Stomach smooth muscle (tissue), 2 donors: ENCODE measurements at regions not wholly inside any gene's neighbourhood (a gene's known extent, or its start where the extent isn't known, plus 50 kb on each side); places are given as distances from the start of the nearest gene placed in this dataset.

Experiments
- H3K27ac ChIP-seq: one replicate; pipeline ENCODE4 v1.7.0; 2013; ENCODE audit warnings: mild to moderate bottlenecking, low read length, inconsistent platforms
- H3K27me3 ChIP-seq, 2 donors: one replicate each; pipeline ENCODE4 v1.7.0; 2013; ENCODE audit warnings: low read length in 2 of 2; ENCODE audit not compliant: insufficient read depth in 2 of 2, control insufficient read depth in 1 of 2
- H3K36me3 ChIP-seq, 2 donors: one replicate each; pipeline ENCODE4 v1.7.0; 2013; ENCODE audit warnings: low read length in 2 of 2; ENCODE audit not compliant: control insufficient read depth in 2 of 2, insufficient read depth in 2 of 2
- H3K4me1 ChIP-seq: one replicate; pipeline ENCODE4 v1.7.0; 2013; ENCODE audit warnings: low read length; ENCODE audit not compliant: control insufficient read depth, insufficient read depth
- H3K4me3 ChIP-seq, 2 donors: one replicate each; pipeline ENCODE4 v1.7.0; 2013; ENCODE audit warnings: low read length in 2 of 2
- H3K9ac ChIP-seq, 2 donors: one replicate each; pipeline ENCODE4 v1.7.0; 2013; ENCODE audit warnings: low read length in 2 of 2, mild to moderate bottlenecking in 1 of 2
- H3K9me3 ChIP-seq, 2 donors: one replicate each; pipeline ENCODE4 v1.7.0; 2013; ENCODE audit warnings: low read length in 2 of 2; ENCODE audit not compliant: control insufficient read depth in 2 of 2
- donor health status: healthy.
- donor health status: Pancreatic carcinoma.

DNA sequence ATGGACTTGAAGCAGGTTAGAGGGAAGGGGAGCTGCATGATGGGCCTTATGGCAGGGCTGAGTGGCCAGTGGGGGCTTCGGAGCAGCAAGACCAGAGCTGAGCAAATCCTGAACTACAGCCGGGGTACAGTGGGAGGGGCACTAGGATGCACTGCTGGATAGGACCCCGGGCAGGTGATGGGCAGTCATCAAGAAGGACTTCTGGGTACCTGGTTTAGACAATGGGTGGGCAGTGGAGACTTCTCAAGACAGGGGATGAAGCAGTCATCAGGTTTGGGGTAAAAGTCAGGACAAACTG, 507.4 kb upstream of the MYT1L start:
- no peaks in the 10 kb centered on the region for H3K27me3 ChIP-seq
- no peak overlapping the region for H3K9ac ChIP-seq
- no peaks in the 10 kb centered on the region for H3K9me3 ChIP-seq
- H3K4me3 ChIP-seq, result no peak overlapping the region
- no peaks in the 10 kb centered on the region for H3K4me1 ChIP-seq
- no peak overlapping the region for H3K27ac ChIP-seq
- H3K36me3 ChIP-seq, result no peaks in the 10 kb centered on the region

DNA sequence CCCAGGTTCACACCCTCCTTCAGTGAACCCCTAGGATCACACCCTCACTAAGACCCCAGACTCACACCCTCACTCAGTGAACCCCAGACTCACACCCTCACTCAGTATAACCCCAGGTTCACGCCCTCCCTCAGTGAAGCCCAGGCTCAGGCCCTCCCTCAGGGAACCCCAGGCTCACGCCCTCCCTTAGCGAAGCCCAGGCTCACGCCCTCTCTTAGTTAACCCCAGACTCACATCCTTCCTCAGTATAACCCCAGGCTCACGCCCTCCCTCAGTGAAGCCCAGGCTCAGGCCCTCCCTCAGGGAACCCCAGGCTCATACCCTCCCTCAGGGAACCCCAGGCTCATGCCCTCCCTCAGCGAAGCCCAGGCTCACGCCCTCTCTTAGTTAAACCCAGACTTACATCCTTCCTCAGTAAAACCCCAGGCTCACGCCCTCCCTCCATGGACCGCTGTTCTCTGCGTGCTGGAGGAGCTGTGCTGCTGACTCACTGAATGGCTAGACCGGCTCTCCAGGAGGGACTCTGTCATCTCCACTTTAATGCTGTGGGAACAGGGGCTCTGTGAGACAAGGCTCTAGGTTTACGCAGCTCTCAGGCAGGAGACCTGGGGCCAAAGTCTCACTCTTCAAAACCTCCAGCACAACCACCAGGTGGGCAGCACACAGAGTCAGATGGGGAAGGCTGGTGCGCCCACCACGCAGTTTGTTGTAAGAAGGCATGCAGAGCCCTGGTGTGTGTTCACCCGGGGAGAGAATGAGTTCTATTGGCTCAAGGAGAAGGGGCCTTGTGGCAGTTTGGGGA, 506.9 kb upstream of the MYT1L start:
- no peak overlapping the region for H3K27ac ChIP-seq
- H3K36me3 ChIP-seq, result no peaks in the 10 kb centered on the region

DNA sequence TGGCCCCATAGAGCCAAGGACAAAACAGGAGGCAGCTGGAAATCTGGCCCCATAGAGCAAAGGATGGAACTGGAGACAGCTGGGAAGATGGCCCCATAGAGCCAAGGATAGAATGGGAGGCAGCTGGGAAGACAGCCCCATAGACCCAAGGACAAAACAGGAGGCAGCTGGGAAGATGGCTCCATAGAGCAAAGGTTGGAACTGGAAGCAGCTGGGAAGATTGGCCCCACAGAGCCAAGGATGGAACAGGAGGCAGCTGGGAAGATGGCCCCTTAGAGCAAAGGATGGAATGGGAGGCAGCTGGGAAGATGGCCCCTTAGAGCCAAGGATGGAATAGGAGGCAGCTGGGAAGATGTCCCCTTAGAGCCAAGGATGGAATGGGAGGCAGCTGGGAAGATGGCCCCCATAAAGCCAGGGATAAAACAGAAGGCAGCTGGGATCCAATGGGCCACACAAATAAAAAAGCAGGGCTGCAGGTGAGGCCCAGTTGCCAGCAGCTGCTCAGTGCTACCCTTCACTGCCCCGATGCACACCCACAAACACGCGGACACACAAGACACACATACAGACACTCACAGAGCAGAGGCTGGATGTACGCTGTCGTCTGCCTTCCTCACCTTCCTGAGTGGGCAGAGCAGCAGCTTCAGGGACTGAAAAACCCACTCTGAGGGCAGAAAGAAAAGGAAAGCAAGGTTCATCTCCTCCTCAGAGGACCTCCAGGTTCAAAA, 505.4 kb upstream of the MYT1L start:
- Histone ChIP-seq H3K4me1 (no peaks in the 10 kb centered on the region), H3K4me3 (no peak overlapping the region), H3K9me3 (no peaks in the 10 kb centered on the region), H3K27ac (no peak overlapping the region), H3K27me3 (no peaks in the 10 kb centered on the region), H3K36me3 (no peaks in the 10 kb centered on the region), H3K9ac (no peak overlapping the region)

More for the DNA sequence above, 506.9 kb upstream of the MYT1L start:
- H3K27me3 ChIP-seq, result no peaks in the 10 kb centered on the region
- H3K4me1 ChIP-seq, result no peaks in the 10 kb centered on the region
- H3K9ac ChIP-seq, result no peak overlapping the region
- H3K4me3 ChIP-seq, result no peak overlapping the region
- H3K9me3 ChIP-seq, result no peaks in the 10 kb centered on the region

DNA sequence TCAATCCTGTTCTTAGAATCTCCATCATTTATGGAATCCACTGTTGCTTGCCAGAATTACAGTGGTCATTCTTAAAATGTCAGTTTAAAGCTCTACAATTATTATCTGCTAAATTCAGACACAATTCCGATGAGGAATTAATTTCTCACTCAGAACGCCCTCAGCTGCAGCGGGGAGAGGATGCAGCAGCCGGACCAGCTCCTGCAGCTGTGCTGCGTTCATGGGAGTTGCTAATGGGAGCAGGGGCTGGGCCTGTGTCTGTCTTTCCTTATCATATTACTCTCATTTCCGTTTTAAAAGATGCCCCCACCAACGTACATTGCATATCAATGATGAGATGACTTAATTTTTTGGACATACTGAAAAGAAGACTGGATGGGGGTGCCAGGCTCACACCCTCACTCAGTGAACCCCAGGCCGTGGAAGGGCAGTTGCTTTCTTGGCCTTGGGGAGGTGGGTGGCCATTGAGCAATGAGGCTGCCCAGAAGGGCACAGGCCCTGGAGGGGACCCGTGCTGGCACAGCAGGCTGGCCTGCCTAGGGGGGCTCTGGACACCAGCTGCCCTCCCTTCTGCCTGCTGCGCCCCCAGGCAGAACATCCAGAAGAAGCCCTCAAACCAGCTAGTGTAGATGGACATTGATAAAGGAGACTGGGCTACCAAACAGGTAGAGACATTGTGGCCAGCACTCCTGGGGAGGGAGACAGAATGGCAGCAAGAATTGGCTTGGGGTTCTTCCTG, 503.6 kb upstream of the MYT1L start:
- H3K27me3 ChIP-seq, result no peaks in the 10 kb centered on the region
- no peaks in the 10 kb centered on the region for H3K4me1 ChIP-seq
- no peak overlapping the region for H3K9ac ChIP-seq
- no peak overlapping the region for H3K4me3 ChIP-seq
- no peak overlapping the region for H3K27ac ChIP-seq
- H3K9me3 ChIP-seq, result no peaks in the 10 kb centered on the region
- H3K36me3 ChIP-seq, result no peaks in the 10 kb centered on the region

DNA sequence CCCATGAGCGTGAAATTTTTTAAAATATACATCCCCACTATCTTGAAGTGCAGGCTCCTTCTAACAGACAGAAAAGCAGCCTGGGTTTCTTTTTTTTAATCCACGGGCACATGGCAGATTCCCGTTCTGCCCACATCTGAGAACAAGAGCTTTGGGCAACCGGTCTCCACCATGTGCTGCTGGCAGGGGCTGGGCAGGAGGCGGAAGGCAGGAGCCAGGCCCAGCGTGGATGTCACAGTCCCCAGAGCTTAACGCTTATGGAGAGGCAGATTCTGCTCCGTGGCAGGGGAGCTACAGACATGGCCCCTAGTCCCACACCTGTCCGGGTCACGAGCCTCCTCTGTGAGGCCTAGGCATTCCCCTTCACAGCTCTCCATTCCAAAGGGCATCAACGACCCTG, 503.0 kb upstream of the MYT1L start:
- no peaks in the 10 kb centered on the region for H3K4me1 ChIP-seq
- no peaks in the 10 kb centered on the region for H3K36me3 ChIP-seq
- no peaks in the 10 kb centered on the region for H3K27me3 ChIP-seq
- no peak overlapping the region for H3K27ac ChIP-seq
- no peak overlapping the region for H3K4me3 ChIP-seq
- no peak overlapping the region for H3K9ac ChIP-seq
- H3K9me3 ChIP-seq, result no peaks in the 10 kb centered on the region

DNA sequence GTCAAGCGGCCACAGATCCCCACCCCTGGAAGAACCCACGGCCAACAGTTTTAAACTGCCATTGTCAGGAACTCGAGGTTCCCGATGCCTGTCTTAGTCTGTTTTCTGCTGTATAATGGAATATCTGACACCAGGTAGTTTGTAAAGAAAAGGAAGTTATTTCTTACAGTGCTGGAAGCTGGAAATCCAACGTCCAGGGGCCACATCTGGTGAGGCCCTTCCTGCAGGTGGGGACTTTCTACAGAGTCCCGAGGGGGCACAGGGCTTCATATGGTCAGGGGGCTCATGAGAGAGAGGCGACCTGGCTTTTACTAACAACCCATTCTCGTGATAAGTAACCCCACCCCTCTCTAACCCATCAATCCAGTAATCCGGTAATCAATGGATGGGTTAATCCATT, 501.6 kb upstream of the MYT1L start:
- Histone ChIP-seq H3K9ac (no peak overlapping the region), H3K4me3 (no peak overlapping the region), H3K9me3 (no peaks in the 10 kb centered on the region), H3K4me1 (no peaks in the 10 kb centered on the region), H3K27me3 (no peaks in the 10 kb centered on the region), H3K36me3 (no peaks in the 10 kb centered on the region), H3K27ac (no peak overlapping the region)

DNA sequence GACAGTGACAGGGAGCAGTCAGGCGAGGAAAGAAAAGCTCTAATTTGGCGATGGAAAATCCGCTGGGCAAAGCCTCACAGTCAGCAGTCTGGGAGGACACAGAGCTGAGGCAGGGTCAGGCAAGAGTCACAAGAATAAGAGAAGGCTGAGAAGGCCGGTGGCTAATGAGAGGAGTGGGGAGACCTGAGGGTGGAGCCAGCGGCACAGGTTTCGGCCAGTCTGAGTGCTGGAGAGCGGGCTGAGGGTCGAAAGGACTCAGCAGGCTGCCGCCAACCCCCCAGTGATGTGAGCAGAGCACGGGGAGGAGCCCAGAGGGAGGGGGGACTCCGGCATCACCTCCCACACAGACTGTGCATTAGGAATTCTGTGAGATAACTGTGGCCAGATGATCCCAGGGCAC, 500.6 kb upstream of the MYT1L start:
- Histone ChIP-seq H3K36me3 (no peaks in the 10 kb centered on the region), H3K27ac (no peak overlapping the region), H3K9me3 (no peaks in the 10 kb centered on the region), H3K9ac (no peak overlapping the region), H3K27me3 (no peaks in the 10 kb centered on the region), H3K4me1 (no peaks in the 10 kb centered on the region), H3K4me3 (no peak overlapping the region)

DNA sequence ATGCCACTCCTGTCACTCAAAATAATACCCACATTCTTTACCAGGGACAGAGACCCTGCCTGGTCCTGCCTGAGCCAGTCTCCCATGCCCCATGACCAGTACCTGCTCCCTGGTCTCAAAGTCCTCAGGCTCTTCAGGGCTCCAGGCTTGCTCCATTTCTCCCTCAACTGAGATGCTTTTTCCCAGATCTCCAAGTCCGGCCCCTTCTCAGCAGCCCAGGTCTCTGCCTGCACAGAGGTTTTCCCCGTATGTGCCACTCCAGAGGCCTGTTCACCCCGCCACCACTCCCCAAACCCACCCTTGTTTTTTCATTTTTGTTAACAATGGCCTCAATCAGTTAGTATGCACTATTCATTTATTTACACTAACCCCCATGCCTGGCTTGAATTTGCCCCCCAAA, 499.5 kb upstream of the MYT1L start:
- no peaks in the 10 kb centered on the region for H3K4me1 ChIP-seq
- no peaks in the 10 kb centered on the region for H3K36me3 ChIP-seq
- H3K4me3 ChIP-seq, result no peak overlapping the region
- no peak overlapping the region for H3K27ac ChIP-seq
- no peaks in the 10 kb centered on the region for H3K27me3 ChIP-seq
- no peak overlapping the region for H3K9ac ChIP-seq
- H3K9me3 ChIP-seq, result no peaks in the 10 kb centered on the region

DNA sequence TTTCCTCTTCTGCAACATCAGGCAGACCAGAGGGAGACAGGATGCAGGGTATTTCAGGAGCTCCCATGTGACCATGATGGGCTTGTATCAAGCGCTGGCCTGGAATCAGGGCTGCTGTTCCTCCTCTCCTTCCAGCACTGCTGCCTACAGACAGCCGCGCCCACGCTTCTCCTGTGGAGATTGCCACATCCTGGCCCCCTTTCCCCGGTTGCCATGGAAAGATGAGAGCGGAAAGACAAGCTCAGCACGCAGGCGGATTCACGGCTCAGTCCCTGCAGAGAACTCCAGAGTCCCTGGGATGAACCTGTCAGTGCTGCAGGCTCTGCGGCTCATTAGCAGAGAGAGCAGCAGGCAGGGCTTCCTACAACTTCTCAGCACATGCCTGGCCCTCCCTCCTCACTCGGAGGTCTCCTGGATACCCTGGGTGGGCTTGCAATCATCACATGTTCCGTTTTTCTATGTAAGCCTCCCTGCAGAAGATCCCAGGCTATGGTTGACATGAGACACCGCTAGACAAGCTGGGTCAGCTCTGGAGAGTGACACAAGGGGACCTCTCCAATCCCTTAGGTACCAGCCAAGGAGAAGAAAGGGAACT, 497.8 kb upstream of the MYT1L start:
- H3K36me3 ChIP-seq, result no peaks in the 10 kb centered on the region
- H3K4me1 ChIP-seq, result no peaks in the 10 kb centered on the region
- H3K27ac ChIP-seq, result no peak overlapping the region
- H3K9me3 ChIP-seq, result no peaks in the 10 kb centered on the region
- no peak overlapping the region for H3K4me3 ChIP-seq
- no peaks in the 10 kb centered on the region for H3K27me3 ChIP-seq
- H3K9ac ChIP-seq, result no peak overlapping the region

DNA sequence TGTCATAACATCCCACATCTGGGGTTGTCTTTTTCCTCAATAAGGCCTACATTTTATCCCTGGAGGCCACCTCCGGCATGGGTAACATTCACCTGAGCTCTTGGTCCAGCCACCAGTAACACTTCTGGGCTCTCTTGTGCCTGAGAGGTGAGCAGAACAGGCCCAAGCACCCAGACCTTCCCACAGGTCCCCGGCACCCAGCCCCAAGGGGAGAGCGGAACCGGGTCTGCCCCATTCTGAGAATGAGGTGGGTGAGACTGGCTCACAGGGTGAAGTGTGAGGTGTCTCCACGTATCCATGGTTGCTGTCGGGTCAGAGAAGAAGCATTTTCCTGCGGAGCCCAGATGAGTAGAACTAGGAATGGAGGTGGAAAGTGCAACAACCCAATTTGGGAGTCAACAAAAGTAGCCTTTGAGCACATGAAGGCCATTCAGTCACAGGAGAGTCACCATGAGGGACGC, 496.7 kb upstream of the MYT1L start:
- Histone ChIP-seq H3K36me3 (no peaks in the 10 kb centered on the region), H3K9me3 (no peaks in the 10 kb centered on the region), H3K27me3 (no peaks in the 10 kb centered on the region), H3K4me1 (no peaks in the 10 kb centered on the region), H3K9ac (no peak overlapping the region), H3K4me3 (no peak overlapping the region), H3K27ac (no peak overlapping the region)
